ENCODE measurements at regions not wholly inside any gene's neighbourhood (a gene's known extent, or its start where the extent isn't known, plus 50 kb on each side); places are given as distances from the start of the nearest gene placed in this dataset.

- TF ChIP-seq, protein P1, sequence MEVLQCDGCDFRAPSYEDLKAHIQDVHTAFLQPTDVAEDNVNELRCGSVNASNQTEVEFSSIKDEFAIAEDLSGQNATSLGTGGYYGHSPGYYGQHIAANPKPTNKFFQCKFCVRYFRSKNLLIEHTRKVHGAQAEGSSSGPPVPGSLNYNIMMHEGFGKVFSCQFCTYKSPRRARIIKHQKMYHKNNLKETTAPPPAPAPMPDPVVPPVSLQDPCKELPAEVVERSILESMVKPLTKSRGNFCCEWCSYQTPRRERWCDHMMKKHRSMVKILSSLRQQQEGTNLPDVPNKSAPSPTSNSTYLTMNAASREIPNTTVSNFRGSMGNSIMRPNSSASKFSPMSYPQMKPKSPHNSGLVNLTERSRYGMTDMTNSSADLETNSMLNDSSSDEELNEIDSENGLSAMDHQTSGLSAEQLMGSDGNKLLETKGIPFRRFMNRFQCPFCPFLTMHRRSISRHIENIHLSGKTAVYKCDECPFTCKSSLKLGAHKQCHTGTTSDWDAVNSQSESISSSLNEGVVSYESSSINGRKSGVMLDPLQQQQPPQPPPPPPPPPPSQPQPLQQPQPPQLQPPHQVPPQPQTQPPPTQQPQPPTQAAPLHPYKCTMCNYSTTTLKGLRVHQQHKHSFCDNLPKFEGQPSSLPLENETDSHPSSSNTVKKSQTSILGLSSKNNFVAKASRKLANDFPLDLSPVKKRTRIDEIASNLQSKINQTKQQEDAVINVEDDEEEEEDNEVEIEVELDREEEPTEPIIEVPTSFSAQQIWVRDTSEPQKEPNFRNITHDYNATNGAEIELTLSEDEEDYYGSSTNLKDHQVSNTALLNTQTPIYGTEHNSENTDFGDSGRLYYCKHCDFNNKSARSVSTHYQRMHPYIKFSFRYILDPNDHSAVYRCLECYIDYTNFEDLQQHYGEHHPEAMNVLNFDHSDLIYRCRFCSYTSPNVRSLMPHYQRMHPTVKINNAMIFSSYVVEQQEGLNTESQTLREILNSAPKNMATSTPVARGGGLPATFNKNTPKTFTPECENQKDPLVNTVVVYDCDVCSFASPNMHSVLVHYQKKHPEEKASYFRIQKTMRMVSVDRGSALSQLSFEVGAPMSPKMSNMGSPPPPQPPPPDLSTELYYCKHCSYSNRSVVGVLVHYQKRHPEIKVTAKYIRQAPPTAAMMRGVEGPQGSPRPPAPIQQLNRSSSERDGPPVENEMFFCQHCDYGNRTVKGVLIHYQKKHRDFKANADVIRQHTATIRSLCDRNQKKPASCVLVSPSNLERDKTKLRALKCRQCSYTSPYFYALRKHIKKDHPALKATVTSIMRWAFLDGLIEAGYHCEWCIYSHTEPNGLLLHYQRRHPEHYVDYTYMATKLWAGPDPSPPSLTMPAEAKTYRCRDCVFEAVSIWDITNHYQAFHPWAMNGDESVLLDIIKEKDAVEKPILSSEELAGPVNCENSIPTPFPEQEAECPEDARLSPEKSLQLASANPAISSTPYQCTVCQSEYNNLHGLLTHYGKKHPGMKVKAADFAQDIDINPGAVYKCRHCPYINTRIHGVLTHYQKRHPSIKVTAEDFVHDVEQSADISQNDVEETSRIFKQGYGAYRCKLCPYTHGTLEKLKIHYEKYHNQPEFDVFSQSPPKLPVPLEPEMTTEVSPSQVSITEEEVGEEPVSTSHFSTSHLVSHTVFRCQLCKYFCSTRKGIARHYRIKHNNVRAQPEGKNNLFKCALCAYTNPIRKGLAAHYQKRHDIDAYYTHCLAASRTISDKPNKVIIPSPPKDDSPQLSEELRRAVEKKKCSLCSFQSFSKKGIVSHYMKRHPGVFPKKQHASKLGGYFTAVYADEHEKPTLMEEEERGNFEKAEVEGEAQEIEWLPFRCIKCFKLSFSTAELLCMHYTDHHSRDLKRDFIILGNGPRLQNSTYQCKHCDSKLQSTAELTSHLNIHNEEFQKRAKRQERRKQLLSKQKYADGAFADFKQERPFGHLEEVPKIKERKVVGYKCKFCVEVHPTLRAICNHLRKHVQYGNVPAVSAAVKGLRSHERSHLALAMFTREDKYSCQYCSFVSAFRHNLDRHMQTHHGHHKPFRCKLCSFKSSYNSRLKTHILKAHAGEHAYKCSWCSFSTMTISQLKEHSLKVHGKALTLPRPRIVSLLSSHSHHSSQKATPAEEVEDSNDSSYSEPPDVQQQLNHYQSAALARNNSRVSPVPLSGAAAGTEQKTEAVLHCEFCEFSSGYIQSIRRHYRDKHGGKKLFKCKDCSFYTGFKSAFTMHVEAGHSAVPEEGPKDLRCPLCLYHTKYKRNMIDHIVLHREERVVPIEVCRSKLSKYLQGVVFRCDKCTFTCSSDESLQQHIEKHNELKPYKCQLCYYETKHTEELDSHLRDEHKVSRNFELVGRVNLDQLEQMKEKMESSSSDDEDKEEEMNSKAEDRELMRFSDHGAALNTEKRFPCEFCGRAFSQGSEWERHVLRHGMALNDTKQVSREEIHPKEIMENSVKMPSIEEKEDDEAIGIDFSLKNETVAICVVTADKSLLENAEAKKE (CRISPR knock-in tag; IDR thresholded peaks at IDR 0.05) = no peak
- TF ChIP-seq, protein P2, sequence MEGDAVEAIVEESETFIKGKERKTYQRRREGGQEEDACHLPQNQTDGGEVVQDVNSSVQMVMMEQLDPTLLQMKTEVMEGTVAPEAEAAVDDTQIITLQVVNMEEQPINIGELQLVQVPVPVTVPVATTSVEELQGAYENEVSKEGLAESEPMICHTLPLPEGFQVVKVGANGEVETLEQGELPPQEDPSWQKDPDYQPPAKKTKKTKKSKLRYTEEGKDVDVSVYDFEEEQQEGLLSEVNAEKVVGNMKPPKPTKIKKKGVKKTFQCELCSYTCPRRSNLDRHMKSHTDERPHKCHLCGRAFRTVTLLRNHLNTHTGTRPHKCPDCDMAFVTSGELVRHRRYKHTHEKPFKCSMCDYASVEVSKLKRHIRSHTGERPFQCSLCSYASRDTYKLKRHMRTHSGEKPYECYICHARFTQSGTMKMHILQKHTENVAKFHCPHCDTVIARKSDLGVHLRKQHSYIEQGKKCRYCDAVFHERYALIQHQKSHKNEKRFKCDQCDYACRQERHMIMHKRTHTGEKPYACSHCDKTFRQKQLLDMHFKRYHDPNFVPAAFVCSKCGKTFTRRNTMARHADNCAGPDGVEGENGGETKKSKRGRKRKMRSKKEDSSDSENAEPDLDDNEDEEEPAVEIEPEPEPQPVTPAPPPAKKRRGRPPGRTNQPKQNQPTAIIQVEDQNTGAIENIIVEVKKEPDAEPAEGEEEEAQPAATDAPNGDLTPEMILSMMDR (conservative IDR thresholded peaks at IDR 0.05; ENCODE audit: low read depth in 2 of 2) = no peak
- TF ChIP-seq ZNF331 (CRISPR knock-in tag; IDR thresholded peaks at IDR 0.05; ENCODE audit: low read depth) (no peak), ZNF114 (CRISPR knock-in tag; IDR thresholded peaks at IDR 0.05) (no peak)
- TF ChIP-seq, protein P3, sequence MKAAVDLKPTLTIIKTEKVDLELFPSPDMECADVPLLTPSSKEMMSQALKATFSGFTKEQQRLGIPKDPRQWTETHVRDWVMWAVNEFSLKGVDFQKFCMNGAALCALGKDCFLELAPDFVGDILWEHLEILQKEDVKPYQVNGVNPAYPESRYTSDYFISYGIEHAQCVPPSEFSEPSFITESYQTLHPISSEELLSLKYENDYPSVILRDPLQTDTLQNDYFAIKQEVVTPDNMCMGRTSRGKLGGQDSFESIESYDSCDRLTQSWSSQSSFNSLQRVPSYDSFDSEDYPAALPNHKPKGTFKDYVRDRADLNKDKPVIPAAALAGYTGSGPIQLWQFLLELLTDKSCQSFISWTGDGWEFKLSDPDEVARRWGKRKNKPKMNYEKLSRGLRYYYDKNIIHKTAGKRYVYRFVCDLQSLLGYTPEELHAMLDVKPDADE (IDR thresholded peaks at IDR 0.05) = no peak
These were observed 201.2 kb upstream of the KLF12 start (continued) for GRCh38 chr13:74335370-74335769.

GRCh38 chr13:74329962-74330361 is 195.8 kb upstream of the KLF12 start:
- no peak overlapping the region for H3K4me3 Mint-ChIP-seq
- ATAC-seq = no peak
- H3K4me3 ChIP-seq = no peak overlapping the region
- no peaks in the 10 kb centered on the region for H3K9me3 Mint-ChIP-seq
- H3K79me2 ChIP-seq (replicated peaks; ENCODE audit: insufficient read depth) = no peaks in the 10 kb centered on the region
- H4K20me1 ChIP-seq (replicated peaks; ENCODE audit: insufficient read depth) = no peaks in the 10 kb centered on the region
- TF ChIP-seq EZH2phosphoT487 (IDR thresholded peaks at IDR 0.05; ENCODE audit: unreplicated experiment) (no peak), POLR2AphosphoS5 (IDR thresholded peaks at IDR 0.05; ENCODE audit: low read depth) (no peak), NANOG (IDR thresholded peaks at IDR 0.05; ENCODE audit: borderline replicate concordance) (no peak), ZNF114 (CRISPR knock-in tag; IDR thresholded peaks at IDR 0.05) (no peak)
- no peaks in the 10 kb centered on the region for H3K27me3 ChIP-seq (ENCODE audit: insufficient read depth)
- H3K27me3 Mint-ChIP-seq (ENCODE audit: insufficient read depth, low read depth, poor library complexity) = no peaks in the 10 kb centered on the region
- no peaks in the 10 kb centered on the region for H3K36me3 ChIP-seq (ENCODE audit: insufficient read depth)
- H3K4me2 ChIP-seq = no peak overlapping the region
- no peaks in the 10 kb centered on the region for H3F3A ChIP-seq (replicated peaks; ENCODE audit: low read depth)
- no peaks in the 10 kb centered on the region for H3K36me3 Mint-ChIP-seq (ENCODE audit: low read depth)
- H3K27ac ChIP-seq (ENCODE audit: low read depth) = no peak overlapping the region
- no peaks in the 10 kb centered on the region for H3K4me1 ChIP-seq (ENCODE audit: insufficient read depth)
- H3K4me1 Mint-ChIP-seq = no peaks in the 10 kb centered on the region
- no peak overlapping the region for H3K27ac Mint-ChIP-seq
- no peak for DNase-seq (ENCODE audit: low spot score)
- 0 out of 2 replicates have a peak, but pooled peaks cover 3% of the 10 kb centered on the region for H3K9me2 ChIP-seq (ENCODE audit: insufficient read depth)
- H2AFZ ChIP-seq = no peak overlapping the region
